ENCODE measurements at regions not wholly inside any gene's neighbourhood (a gene's known extent, or its start where the extent isn't known, plus 50 kb on each side); places are given as distances from the start of the nearest gene placed in this dataset.

DNA sequence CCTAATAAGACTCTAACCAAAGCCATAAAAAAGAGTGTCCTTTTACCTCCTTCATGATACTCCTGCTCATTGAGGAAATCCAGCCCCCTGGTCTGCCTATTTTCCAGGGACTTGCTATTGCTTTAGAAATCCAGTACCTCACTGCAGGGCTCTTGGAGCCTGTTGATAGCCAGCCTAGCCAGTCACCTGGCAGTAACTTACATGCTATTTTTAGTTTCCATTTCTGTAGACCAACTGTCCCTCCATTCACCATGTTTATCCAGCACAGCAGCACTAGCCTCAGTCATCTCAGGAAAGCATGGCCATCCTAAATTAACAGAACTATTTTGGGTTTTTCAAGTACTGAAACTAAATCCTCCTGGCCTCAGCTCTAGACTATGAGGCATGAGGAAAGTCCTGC, 91.5 kb upstream of the PHF24 start:
- TF ChIP-seq CTCF (IDR thresholded peaks at IDR 0.05) (no peak), ZFX (IDR thresholded peaks at IDR 0.05; ENCODE audit: borderline replicate concordance) (no peak)
